H1 (cell line): ENCODE measurements at regions not wholly inside any gene's neighbourhood (a gene's known extent, or its start where the extent isn't known, plus 50 kb on each side); places are given as distances from the start of the nearest gene placed in this dataset.

ENCODE experiments used
- SP1 ChIP-seq: IDR thresholded peaks from 2 replicates; pipeline ENCODE4 v1.6.1; 2011; ENCODE audit warnings: low read depth, low read length
- USF2 ChIP-seq: IDR thresholded peaks from 2 replicates; pipeline ENCODE4 v1.6.1; 2011; ENCODE audit warnings: low read length, improper control_type of control experiment

DNA sequence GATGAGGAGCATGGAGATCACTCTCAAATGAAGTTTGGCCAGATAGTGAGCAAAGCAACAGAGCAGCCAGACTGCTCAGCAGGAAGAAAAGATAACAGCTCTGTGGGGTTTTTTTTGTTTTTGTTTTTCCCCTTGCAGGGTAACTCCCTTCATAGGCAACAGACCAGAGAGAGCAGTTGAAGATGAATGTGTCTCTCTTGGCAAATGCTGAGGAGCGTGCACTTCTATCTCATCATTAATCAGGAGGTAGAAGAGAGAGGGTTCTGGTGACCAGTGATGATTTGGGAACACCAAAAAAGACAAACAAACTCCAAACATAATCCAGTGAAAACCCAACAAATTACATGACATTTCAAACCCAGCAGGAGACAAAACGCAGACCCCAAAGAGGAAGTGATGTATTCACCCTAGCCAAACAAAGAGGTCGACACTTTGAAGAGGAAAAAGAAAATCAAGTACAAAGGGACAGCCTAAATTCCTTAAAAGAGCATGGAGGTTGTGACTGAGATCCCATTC, 66.2 kb upstream of the RREB1 start:
- TF ChIP-seq USF2, result no peak
- TF ChIP-seq SP1, result no peak
